Nephron (organoid): ENCODE measurements at regions not wholly inside any gene's neighbourhood (a gene's known extent, or its start where the extent isn't known, plus 50 kb on each side); places are given as distances from the start of the nearest gene placed in this dataset.

Experiments used
- H3K27ac Mint-ChIP-seq, 3 experiments: 2 replicates each; pipeline ENCODE4 v1.8.0; 2020; ENCODE audit warnings: mixed read lengths in 3 of 3, mild to moderate bottlenecking in 2 of 3, moderate library complexity in 1 of 3
- H3K27me3 Mint-ChIP-seq: 2 replicates; pipeline ENCODE4 v1.8.0; 2021; ENCODE audit warnings: low read depth, mild to moderate bottlenecking, moderate library complexity, mixed read lengths
- H3K36me3 Mint-ChIP-seq: 2 replicates; pipeline ENCODE4 v1.8.0; 2020; ENCODE audit warnings: low read depth, mixed read lengths
- H3K4me1 Mint-ChIP-seq: 2 replicates; pipeline ENCODE4 v1.8.0; 2020; ENCODE audit warnings: mixed read lengths
- H3K4me3 Mint-ChIP-seq, 3 experiments: 2 replicates each; pipeline ENCODE4 v1.8.0; 2020; ENCODE audit warnings: mild to moderate bottlenecking in 3 of 3, mixed read lengths in 3 of 3, moderate library complexity in 2 of 3
- H3K9me3 Mint-ChIP-seq: 2 replicates; pipeline ENCODE4 v1.8.0; 2020; ENCODE audit warnings: mixed read lengths
- CTCF ChIP-seq, 3 experiments: fragments of 200-600 bp; sonication (generic); IDR thresholded peaks; one replicate each; pipeline ENCODE4 v1.5.0; 2021; ENCODE audit warnings: antibody characterized with exemption in 3 of 3; ENCODE audit not compliant: unreplicated experiment in 3 of 3

DNA sequence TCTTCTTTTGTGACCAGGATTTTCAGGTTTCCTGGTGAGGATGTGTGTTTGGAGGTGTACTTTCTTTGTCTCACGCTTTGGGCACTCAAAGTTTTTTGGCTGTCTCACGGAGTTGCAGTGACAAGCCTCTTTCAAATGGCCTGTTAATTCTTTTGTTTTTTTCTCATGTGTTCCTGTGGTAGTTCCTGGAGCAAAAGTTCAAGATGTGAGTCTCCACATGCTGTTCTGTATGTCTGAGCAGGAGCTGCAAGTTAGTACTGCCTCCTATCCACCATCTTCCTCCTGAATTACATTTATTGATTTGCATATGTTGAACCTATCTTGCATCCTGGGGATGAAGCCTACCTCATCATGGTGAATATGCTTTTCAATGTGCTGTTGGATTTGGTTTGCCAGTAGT lies 118.5 kb downstream of the VSIG4 start:
- H3K27me3 Mint-ChIP-seq = no peaks in the 10 kb centered on the region
- TF ChIP-seq CTCF (IDR thresholded peaks at IDR 0.05; ENCODE audit: unreplicated experiment in 3 of 3) = no peak
- H3K9me3 Mint-ChIP-seq = peaks cover 27% of the 10 kb centered on the region
- H3K4me3 Mint-ChIP-seq = no peak overlapping the region
- H3K27ac Mint-ChIP-seq = peak overlapping the region in 1 of 3 experiments; percentile 79
- H3K36me3 Mint-ChIP-seq = no peaks in the 10 kb centered on the region
- H3K4me1 Mint-ChIP-seq = peaks cover 16% of the 10 kb centered on the region

- Mint-ChIP-seq H3K9me3 (peaks cover 27% of the 10 kb centered on the region), H3K27ac (peak overlapping the region in 2 of 3 experiments; percentile 63 to 79), H3K36me3 (no peaks in the 10 kb centered on the region), H3K4me1 (peaks cover 16% of the 10 kb centered on the region), H3K27me3 (no peaks in the 10 kb centered on the region), H3K4me3 (no peak overlapping the region)
- no peak for TF ChIP-seq CTCF (IDR thresholded peaks at IDR 0.05; ENCODE audit: unreplicated experiment in 3 of 3)
Measured at GRCh38 chrX:65920620-65921019, 119.3 kb downstream of the VSIG4 start.

- H3K9me3 Mint-ChIP-seq = peaks cover 11% of the 10 kb centered on the region
- H3K27ac Mint-ChIP-seq = no peak overlapping the region
- no peaks in the 10 kb centered on the region for H3K27me3 Mint-ChIP-seq
Measured at GRCh38 chrX:65910899-65911298, 129.0 kb downstream of the VSIG4 start.

DNA sequence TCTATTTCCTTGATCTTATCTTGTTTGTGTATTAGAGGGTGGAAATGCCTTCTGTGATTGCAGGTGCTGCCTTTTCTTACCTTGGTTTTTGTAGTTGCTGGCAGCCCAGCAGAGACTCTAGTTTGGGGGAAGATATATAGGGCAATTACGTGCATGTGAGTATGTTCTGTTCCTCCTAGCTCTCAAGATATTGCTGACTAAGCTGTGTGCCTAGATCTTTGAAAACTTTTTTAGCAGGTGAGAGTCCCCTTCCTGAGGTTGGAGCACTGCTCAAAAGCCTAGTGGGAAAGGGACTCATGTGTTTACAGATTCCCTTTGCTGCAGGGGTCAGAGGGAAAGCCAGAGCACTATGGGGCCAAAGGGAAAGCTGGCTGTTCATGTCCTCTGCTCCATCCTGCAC lies 136.1 kb downstream of the VSIG4 start:
- TF ChIP-seq CTCF (IDR thresholded peaks at IDR 0.05; ENCODE audit: unreplicated experiment in 3 of 3) = no peak
- H3K27me3 Mint-ChIP-seq = no peaks in the 10 kb centered on the region
- H3K4me1 Mint-ChIP-seq = no peaks in the 10 kb centered on the region
- no peak overlapping the region for H3K4me3 Mint-ChIP-seq
- H3K36me3 Mint-ChIP-seq = no peaks in the 10 kb centered on the region
- H3K9me3 Mint-ChIP-seq = peaks cover 3% of the 10 kb centered on the region
- H3K27ac Mint-ChIP-seq = no peak overlapping the region

More at GRCh38 chrX:65910899-65911298, 129.0 kb downstream of the VSIG4 start:
- Mint-ChIP-seq H3K4me1 (no peaks in the 10 kb centered on the region), H3K4me3 (no peak overlapping the region), H3K36me3 (no peaks in the 10 kb centered on the region)
- no peak for TF ChIP-seq CTCF (IDR thresholded peaks at IDR 0.05; ENCODE audit: unreplicated experiment in 3 of 3)

DNA sequence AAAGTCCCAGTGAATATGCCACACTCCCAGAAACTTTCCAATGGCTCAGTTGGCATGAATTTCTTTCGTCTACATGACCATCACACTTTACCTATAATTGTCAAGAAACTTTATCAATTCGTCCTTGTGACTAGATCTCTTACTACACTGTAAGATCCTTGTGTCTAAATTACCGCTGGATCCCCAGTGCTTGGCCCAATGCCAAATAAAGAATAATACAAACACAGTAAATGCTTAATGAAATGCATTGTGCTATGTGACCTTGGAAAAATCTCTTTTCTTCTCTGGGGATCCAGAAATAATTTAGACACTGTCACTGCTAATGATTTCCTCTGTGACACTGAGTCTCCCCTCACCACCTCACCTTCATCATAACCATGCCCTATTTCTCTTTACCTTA lies 137.9 kb downstream of the VSIG4 start:
- Mint-ChIP-seq H3K27me3 (no peaks in the 10 kb centered on the region), H3K4me1 (no peaks in the 10 kb centered on the region), H3K4me3 (no peak overlapping the region), H3K27ac (no peak overlapping the region), H3K36me3 (no peaks in the 10 kb centered on the region), H3K9me3 (peaks cover 6% of the 10 kb centered on the region)
- TF ChIP-seq CTCF (IDR thresholded peaks at IDR 0.05; ENCODE audit: unreplicated experiment in 3 of 3) = no peak
